Coronary artery (tissue), 2 donors: ENCODE measurements at regions not wholly inside any gene's neighbourhood (a gene's known extent, or its start where the extent isn't known, plus 50 kb on each side); places are given as distances from the start of the nearest gene placed in this dataset.

Source experiments
- DNase-seq: peaks from one replicate; pipeline ENCODE4 v3.0.0-alpha.2; 2017; ENCODE audit warnings: low spot score
- H3K27ac ChIP-seq, 2 donors: fragments of 200-600 bp; sonication (generic); one replicate each; pipeline ENCODE4 v1.5.1; 2016 to 2019
- H3K4me3 ChIP-seq: fragments of 200-600 bp; sonication (generic); 2 replicates; pipeline ENCODE4 v1.5.1; 2016; ENCODE audit warnings: mild to moderate bottlenecking, moderate library complexity
- TF ChIP-seq, protein P1 (sequence below): fragments of 200-600 bp; sonication (generic); IDR thresholded peaks from one replicate; pipeline ENCODE4 v1.5.1; 2019; ENCODE audit warnings: antibody characterized with exemption

DNA sequence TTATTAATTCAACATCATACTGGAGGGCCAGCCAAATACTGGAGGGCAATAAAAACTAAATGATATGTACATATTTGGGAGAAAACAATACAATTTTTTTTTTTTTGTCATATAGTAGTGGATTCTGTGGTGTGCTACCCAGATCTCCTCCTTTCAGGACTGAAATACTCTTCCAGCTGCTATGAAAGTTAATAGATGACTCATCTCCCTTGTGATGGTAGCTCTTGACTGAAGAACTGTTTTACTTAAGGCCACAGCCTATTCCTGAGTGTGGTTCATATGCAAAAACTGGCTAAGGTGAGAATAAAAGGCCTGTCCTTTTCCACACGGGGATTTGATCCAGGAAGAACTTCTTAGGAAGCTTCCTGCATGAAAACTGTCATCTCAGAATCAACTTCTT lies 307.9 kb downstream of the HLX start:
- DNase-seq = no peak
- TF ChIP-seq, protein P1, sequence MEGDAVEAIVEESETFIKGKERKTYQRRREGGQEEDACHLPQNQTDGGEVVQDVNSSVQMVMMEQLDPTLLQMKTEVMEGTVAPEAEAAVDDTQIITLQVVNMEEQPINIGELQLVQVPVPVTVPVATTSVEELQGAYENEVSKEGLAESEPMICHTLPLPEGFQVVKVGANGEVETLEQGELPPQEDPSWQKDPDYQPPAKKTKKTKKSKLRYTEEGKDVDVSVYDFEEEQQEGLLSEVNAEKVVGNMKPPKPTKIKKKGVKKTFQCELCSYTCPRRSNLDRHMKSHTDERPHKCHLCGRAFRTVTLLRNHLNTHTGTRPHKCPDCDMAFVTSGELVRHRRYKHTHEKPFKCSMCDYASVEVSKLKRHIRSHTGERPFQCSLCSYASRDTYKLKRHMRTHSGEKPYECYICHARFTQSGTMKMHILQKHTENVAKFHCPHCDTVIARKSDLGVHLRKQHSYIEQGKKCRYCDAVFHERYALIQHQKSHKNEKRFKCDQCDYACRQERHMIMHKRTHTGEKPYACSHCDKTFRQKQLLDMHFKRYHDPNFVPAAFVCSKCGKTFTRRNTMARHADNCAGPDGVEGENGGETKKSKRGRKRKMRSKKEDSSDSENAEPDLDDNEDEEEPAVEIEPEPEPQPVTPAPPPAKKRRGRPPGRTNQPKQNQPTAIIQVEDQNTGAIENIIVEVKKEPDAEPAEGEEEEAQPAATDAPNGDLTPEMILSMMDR = no peak
- Histone ChIP-seq H3K4me3 (no peak overlapping the region), H3K27ac (no peak overlapping the region)

DNA sequence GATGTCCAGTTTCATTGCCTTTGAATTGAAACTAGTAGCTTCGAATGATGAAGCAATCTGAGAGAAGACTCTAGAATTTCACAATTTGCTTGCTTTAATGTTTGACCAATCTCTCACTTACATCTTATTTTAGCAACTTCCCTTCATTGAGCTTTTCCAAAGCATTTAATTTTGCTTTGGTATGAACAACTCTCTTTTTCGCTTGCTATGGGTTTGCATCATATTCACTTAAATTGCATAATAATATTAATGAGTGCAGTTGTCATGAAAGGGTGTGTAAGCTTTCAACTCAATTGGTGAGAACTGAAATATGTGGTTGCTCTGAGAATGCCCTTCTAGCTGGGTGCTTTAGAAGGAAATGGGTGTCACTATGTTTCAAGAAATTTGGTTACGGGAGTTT lies 309.2 kb downstream of the HLX start:
- DNase-seq = no peak
- TF ChIP-seq, protein P1 = no peak
- Histone ChIP-seq H3K27ac (no peak overlapping the region), H3K4me3 (no peak overlapping the region)

DNA sequence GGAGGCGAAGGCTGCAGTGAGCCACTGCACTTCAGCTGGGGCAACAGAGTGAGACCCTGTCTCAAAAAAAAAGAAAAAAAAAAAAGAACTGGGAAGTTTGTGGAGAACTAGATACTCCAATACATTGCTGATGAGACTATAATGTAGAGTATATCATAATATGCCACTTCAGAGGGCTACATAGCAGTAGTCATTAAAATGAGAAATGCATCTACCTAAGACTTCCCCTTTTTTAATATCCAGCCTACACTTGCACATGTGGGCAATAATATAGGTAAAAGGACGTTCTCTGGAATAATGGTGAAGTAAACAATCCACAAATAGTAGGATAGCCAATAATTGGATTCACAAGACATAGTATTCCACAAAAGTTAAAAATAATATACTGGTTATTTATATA lies 311.0 kb downstream of the HLX start:
- Histone ChIP-seq H3K27ac (no peak overlapping the region), H3K4me3 (no peak overlapping the region)
- DNase-seq = no peak
- TF ChIP-seq, protein P1 = no peak

DNA sequence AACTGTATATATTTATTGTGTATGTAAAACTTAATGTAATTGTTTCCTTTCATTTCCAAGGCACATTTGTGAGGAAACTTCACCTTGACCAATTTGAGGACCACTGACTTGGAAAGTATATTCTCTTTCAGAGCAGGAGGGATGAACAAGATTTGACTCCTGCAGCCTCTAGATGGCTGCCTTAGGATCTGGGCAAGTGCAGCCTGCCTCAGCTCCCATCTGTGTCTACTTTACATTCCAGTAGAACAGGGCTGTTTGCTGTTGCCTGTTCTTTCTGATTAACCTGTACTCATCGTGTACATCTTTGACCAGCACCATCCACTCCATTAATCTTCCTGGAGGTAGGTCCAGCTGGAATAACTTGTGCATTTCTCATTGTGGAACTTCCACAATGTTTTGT lies 312.8 kb downstream of the HLX start:
- TF ChIP-seq, protein P1 = no peak
- H3K27ac ChIP-seq = no peak overlapping the region
- DNase-seq = no peak
- H3K4me3 ChIP-seq = no peak overlapping the region

DNA sequence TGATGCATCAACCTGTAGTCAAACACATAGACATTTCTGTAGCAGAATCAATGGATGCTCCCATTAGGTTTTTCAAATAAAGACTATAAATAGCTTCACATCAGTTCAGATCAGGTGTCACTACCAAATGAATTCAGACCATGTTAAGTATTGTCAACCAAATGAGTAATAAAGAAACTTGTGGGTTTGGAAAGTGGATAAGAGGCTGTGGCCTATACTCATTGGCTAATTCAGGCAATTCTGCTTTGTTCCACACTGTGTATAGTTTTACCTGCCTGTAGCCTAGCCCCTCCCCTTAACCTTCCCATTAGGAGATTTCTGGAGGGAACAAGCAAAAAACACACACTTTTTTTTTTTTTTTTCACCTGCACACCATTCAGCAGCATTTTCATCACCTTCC lies 321.2 kb downstream of the HLX start:
- TF ChIP-seq, protein P1 = no peak
- no peak for DNase-seq
- H3K4me3 ChIP-seq = no peak overlapping the region
- no peak overlapping the region for H3K27ac ChIP-seq

DNA sequence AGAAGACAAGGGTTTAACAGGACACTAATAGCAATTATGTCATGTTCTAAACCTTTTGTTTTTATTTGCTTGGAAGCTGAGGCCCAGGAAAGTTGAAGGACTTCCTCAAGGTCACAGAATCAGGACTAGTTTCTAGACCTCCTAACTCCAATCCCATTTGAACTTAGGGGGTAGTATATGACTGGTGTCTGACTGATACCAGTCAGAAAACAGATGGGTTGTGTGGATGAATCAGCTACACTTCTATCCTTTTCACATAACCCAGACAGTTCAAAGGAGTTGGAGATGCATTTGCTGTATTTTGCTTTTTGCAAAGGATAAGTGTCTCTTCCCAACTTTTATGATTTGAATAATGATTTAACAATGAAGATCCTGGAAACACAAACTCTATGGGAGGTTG lies 322.5 kb downstream of the HLX start:
- TF ChIP-seq, protein P1 = no peak
- no peak overlapping the region for H3K4me3 ChIP-seq
- no peak for DNase-seq
- H3K27ac ChIP-seq = no peak overlapping the region

DNA sequence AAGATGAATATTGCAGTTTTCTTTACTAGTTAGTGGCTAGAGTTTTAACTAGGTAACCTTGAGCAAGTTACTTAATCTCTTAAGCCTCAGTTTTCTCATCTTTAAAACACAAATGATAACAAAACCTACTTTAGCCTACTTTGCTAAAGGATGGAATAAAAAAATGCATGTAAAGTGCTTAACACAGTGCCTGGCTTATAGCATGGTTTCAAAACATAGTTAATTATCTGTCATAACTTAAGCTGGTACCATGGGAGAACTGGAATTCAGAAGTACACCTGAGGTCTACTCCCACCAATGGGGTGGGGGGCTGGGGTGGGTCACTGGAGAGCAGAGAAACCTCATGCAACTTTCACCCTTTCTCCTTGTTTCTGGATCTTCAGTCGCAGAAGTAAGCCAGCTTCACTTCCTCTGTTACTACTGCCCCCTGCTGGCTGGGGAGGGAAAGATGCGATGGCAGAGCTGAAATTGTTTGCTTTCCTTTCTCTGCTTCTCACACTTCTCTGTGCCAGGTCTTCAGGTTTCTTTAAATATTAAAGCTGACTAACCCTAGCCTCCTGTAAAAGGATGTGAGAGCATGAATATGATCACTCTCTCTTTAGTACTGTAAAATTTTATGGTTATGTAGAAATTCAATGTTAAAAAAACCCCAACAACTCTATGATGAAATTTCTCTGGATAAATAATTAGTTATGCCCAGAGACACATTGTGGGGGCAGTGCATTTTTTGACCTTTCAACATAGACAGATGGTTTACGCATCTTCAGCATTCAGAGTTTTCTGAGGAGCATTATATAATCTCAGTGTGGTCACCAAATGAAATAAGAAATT lies 324.2 kb downstream of the HLX start:
- H3K27ac ChIP-seq = peak overlapping the region; percentile 26 to 68
- DNase-seq = peak; percentile 82
- H3K4me3 ChIP-seq = peak overlapping the region; percentile 10
- TF ChIP-seq, protein P1 = peak; percentile 70
